Upper lobe of left lung (tissue), 6 donors: ENCODE measurements at regions not wholly inside any gene's neighbourhood (a gene's known extent, or its start where the extent isn't known, plus 50 kb on each side); places are given as distances from the start of the nearest gene placed in this dataset.

Source experiments
- ATAC-seq, 2 donors: fragments of 200-7000 bp; cut with Tn5 transposase; one replicate each; pipeline ENCODE4 v1.9.1; 2022; ENCODE audit warnings: mild to moderate bottlenecking in 2 of 2, moderate library complexity in 2 of 2; ENCODE audit not compliant: low FRiP score in 2 of 2
- DNase-seq, 2 donors: peaks; one replicate each; pipeline ENCODE4 v3.0.0-alpha.2; 2019 to 2020
- H3K27ac ChIP-seq, 4 donors: fragments of 200-600 bp; sonication (generic); one replicate each; pipeline ENCODE4 v1.5.1; 2016 to 2019
- H3K27me3 ChIP-seq, 4 donors: fragments of 200-600 bp; sonication (generic); one replicate each; pipeline ENCODE4 v1.5.1; 2017 to 2019
- H3K36me3 ChIP-seq, 4 donors: fragments of 200-600 bp; sonication (generic); one replicate each; pipeline ENCODE4 v1.5.1; 2016 to 2019
- H3K4me1 ChIP-seq, 4 donors: fragments of 200-600 bp; sonication (generic); one replicate each; pipeline ENCODE4 v1.5.1; 2018 to 2019
- H3K4me3 ChIP-seq, 4 donors: fragments of 200-600 bp; sonication (generic); one replicate each; pipeline ENCODE4 v1.5.1; 2017 to 2019; ENCODE audit warnings: mild to moderate bottlenecking in 2 of 4, moderate library complexity in 1 of 4
- H3K9me3 ChIP-seq, 4 donors: fragments of 200-600 bp; sonication (generic); one replicate each; pipeline ENCODE4 v1.5.1; 2018 to 2019
- CTCF ChIP-seq, 6 experiments: fragments of 450-650 bp in 4 of 6; fragments of 200-600 bp in 2 of 6; sonication (generic) in 2 of 6; IDR thresholded peaks; one replicate each; pipeline ENCODE4 v1.5.1; 2016 to 2019; ENCODE audit warnings: antibody characterized with exemption in 6 of 6
- EP300 ChIP-seq, 4 donors: sonication (generic); formaldehyde crosslinking; IDR thresholded peaks; one replicate each; pipeline ENCODE4 v1.5.1; 2017; ENCODE audit warnings: antibody characterized with exemption in 4 of 4, control low read depth in 2 of 4
- POLR2A ChIP-seq, 4 donors: fragments of 450-650 bp; IDR thresholded peaks; one replicate each; pipeline ENCODE4 v1.5.1; 2016 to 2017; ENCODE audit warnings: antibody characterized with exemption in 4 of 4, mild to moderate bottlenecking in 2 of 4
- POLR2AphosphoS5 ChIP-seq, 2 donors: sonication (generic); formaldehyde crosslinking; IDR thresholded peaks; one replicate each; pipeline ENCODE4 v1.5.1; 2017; ENCODE audit warnings: antibody characterized with exemption in 2 of 2
- WGBS, 2 donors: methylation state at CpG; one replicate each; pipeline ENCODE4 v1.1.5; 2017 to 2018; 5-methylcytosine and 5-hydroxymethylcytosine counted together
- donor health status: DM: no; HTN: no; CAD: no; lungs with moderate emphysema.
- donor health status: DM: no; HTN: yes; CAD: no; lungs with severe emphysema.

- ATAC-seq (no peak), DNase-seq (no peak)
- no peak for TF ChIP-seq EP300 (IDR thresholded peaks at IDR 0.05)
- TF ChIP-seq POLR2A (IDR thresholded peaks at IDR 0.05), result no peak
- no peak for TF ChIP-seq POLR2AphosphoS5 (IDR thresholded peaks at IDR 0.05)
- TF ChIP-seq CTCF (IDR thresholded peaks at IDR 0.05), result no peak
- no peaks in the 10 kb centered on the region for H3K36me3 ChIP-seq
- H3K27me3 ChIP-seq, result no peaks in the 10 kb centered on the region
- H3K9me3 ChIP-seq, result no peaks in the 10 kb centered on the region
- WGBS, 2 donors, result 74 to 75% methylated on average over 3 of the region's 3 CpGs
- no peaks in the 10 kb centered on the region for H3K4me1 ChIP-seq
- no peak overlapping the region for H3K4me3 ChIP-seq
- H3K27ac ChIP-seq, result no peak overlapping the region
Measured at GRCh38 chr18:72174972-72175649, 369.0 kb downstream of the CBLN2 start.

GRCh38 chr18:72171596-72171995 lies 372.5 kb downstream of the CBLN2 start:
- no peaks in the 10 kb centered on the region for H3K9me3 ChIP-seq
- no peak for TF ChIP-seq POLR2A (IDR thresholded peaks at IDR 0.05)
- no peak for TF ChIP-seq POLR2AphosphoS5 (IDR thresholded peaks at IDR 0.05)
- TF ChIP-seq CTCF (IDR thresholded peaks at IDR 0.05), result no peak
- TF ChIP-seq EP300 (IDR thresholded peaks at IDR 0.05), result no peak
- H3K4me3 ChIP-seq, result no peak overlapping the region
- H3K4me1 ChIP-seq, result no peaks in the 10 kb centered on the region
- DNase-seq (no peak), ATAC-seq (no peak)
- H3K36me3 ChIP-seq, result no peaks in the 10 kb centered on the region
- 70 to 71% methylated on average over 2 of the region's 2 CpGs for WGBS, 2 donors
- no peaks in the 10 kb centered on the region for H3K27me3 ChIP-seq
- no peak overlapping the region for H3K27ac ChIP-seq

- H3K9me3 ChIP-seq, result no peaks in the 10 kb centered on the region
- WGBS, 2 donors, result 57 to 65% methylated on average over 1 of the region's 1 CpG
- ATAC-seq (no peak), DNase-seq (no peak)
- TF ChIP-seq CTCF (IDR thresholded peaks at IDR 0.05), result no peak
- no peak for TF ChIP-seq EP300 (IDR thresholded peaks at IDR 0.05)
- TF ChIP-seq POLR2A (IDR thresholded peaks at IDR 0.05), result no peak
- TF ChIP-seq POLR2AphosphoS5 (IDR thresholded peaks at IDR 0.05), result no peak
- H3K4me3 ChIP-seq, result no peak overlapping the region
- H3K27me3 ChIP-seq, result no peaks in the 10 kb centered on the region
- H3K36me3 ChIP-seq, result no peaks in the 10 kb centered on the region
- no peak overlapping the region for H3K27ac ChIP-seq
- H3K4me1 ChIP-seq, result no peaks in the 10 kb centered on the region
Measured at GRCh38 chr18:72161691-72162090, 382.5 kb downstream of the CBLN2 start.

- Histone ChIP-seq H3K27me3 (no peaks in the 10 kb centered on the region), H3K9me3 (no peaks in the 10 kb centered on the region), H3K4me3 (no peak overlapping the region), H3K27ac (no peak overlapping the region), H3K36me3 (no peaks in the 10 kb centered on the region), H3K4me1 (no peaks in the 10 kb centered on the region)
- WGBS, 2 donors, result 44 to 61% methylated on average over 5 of the region's 5 CpGs
- ATAC-seq, result no peak
- DNase-seq, result no peak
- TF ChIP-seq POLR2A (IDR thresholded peaks at IDR 0.05) (no peak), POLR2AphosphoS5 (IDR thresholded peaks at IDR 0.05) (no peak), EP300 (IDR thresholded peaks at IDR 0.05) (no peak), CTCF (IDR thresholded peaks at IDR 0.05) (no peak)
Measured at GRCh38 chr18:72160510-72161445, 383.4 kb downstream of the CBLN2 start.
